Heart left ventricle (tissue), 16 donors: ENCODE measurements at regions not wholly inside any gene's neighbourhood (a gene's known extent, or its start where the extent isn't known, plus 50 kb on each side); places are given as distances from the start of the nearest gene placed in this dataset.

ENCODE experiments used
- ATAC-seq, 4 donors: fragments of 200-7000 bp; cut with Tn5 transposase; one replicate each; pipeline ENCODE4 v1.9.1; 2020 to 2022; ENCODE audit warnings: moderate library complexity in 4 of 4, mild to moderate bottlenecking in 3 of 4, moderate number of reproducible peaks in 1 of 4
- DNase-seq, 5 donors: peaks; one replicate each; pipeline ENCODE4 v3.0.0-alpha.2; 2020
- H3K27ac ChIP-seq, 12 donors: fragments of 200-600 bp; sonication (generic) in 4 of 12; one replicate each; pipeline versions ENCODE4 v1.5.0 to v1.8.0; 2016 to 2022; ENCODE audit warnings: mild to moderate bottlenecking in 2 of 12
- H3K27me3 ChIP-seq, 9 donors: fragments of 200-600 bp; sonication (generic) in 2 of 9; one replicate each; pipeline versions ENCODE4 v1.5.1 to v1.8.0; 2016 to 2022; ENCODE audit warnings: mild to moderate bottlenecking in 3 of 9
- H3K36me3 ChIP-seq, 9 donors: fragments of 200-600 bp; sonication (generic) in 2 of 9; one replicate each; pipeline versions ENCODE4 v1.5.0 to v1.8.0; 2018 to 2022; ENCODE audit warnings: mild to moderate bottlenecking in 2 of 9
- H3K4me1 ChIP-seq, 12 donors: fragments of 200-600 bp; sonication (generic) in 4 of 12; one replicate each; pipeline versions ENCODE4 v1.5.0 to v1.8.0; 2016 to 2022; ENCODE audit warnings: mild to moderate bottlenecking in 3 of 12
- H3K4me3 ChIP-seq, 12 donors: fragments of 200-600 bp; sonication (generic) in 4 of 12; one replicate each; pipeline versions ENCODE4 v1.5.0 to v1.8.0; 2017 to 2022; ENCODE audit warnings: mild to moderate bottlenecking in 9 of 12, moderate library complexity in 4 of 12
- H3K9me3 ChIP-seq, 12 donors: fragments of 200-600 bp; sonication (generic) in 4 of 12; one replicate each; pipeline versions ENCODE4 v1.5.0 to v1.8.0; 2016 to 2022; ENCODE audit warnings: mild to moderate bottlenecking in 1 of 12
- CTCF ChIP-seq, 12 donors: fragments of 200-600 bp; sonication (generic) in 4 of 12; IDR thresholded peaks; one replicate each; pipeline versions ENCODE4 v1.5.0 to v1.8.0; 2018 to 2022; ENCODE audit warnings: antibody characterized with exemption in 12 of 12, mild to moderate bottlenecking in 5 of 12
- POLR2A ChIP-seq, 2 donors: fragments of 450-650 bp; IDR thresholded peaks; one replicate each; pipeline ENCODE4 v1.6.1; 2017; ENCODE audit warnings: antibody characterized with exemption in 2 of 2, mild to moderate bottlenecking in 2 of 2, moderate library complexity in 2 of 2
- WGBS, 4 donors: extraction: QIAGEN DNeasy Blood & Tissue Kit in 2 of 4; methylation state at CpG; one replicate each; pipeline versions ENCODE4 v1.1.5 to v1.1.7; 2013 to 2018; 5-methylcytosine and 5-hydroxymethylcytosine counted together
- intact Hi-C, 10 donors: fragments of 100-400 bp; cut with DNase I; formaldehyde crosslinking; loops; one replicate each; pipeline versions ENCODE4 v1.11.1 to v1.14.2; 2022
- donor health status: ischemic (EF 13 %, LVEDD 7.1; RV severe dilation, severe dysfunction).
- donor health status: healthy with polysubstance abuse.
- donor health status: DM: no; HTN: yes; CAD: no.
- donor health status: DM: no; HTN: no; CAD: no.
- donor health status: ischemic (EF 25% LVEDD 6.9; RV normal size, moderate dysfunction).
- donor health status: ischemic (EF 25% LVEDD 5.7; RV mildly dilated, moderate dysfunction).
- donor health status: healthy.
- donor health status: DM: yes; HTN: yes; CAD: no.
- donor health status: ischemic (EF 35%, LVEDD 5.7; RV mildly dilated, moderate dysfunction).
- donor health status: nonischemic (EF 11% LVEDD 7.7; RV severe dilation, severe dysfunction).
- donor health status: DM: yes; HTN: yes; CAD: no.
- donor health status: PGD.
- donor health status: ischemic (EF 29% LVEDD 5.4; RV normal size, mild dysfunction).
- donor health status: nonischemic (EF 23%, LVEDD 6.1; RV moderate dilation, normal function).

- 69 to 78% (median 74%) methylated on average over 6 to 7 of the region's 7 CpGs for WGBS, 4 donors
- DNase-seq (peak in 4 of 5 donors; percentile 33 to 56 (median 46)), ATAC-seq (peak; percentile 49 to 77 (median 63))
- Histone ChIP-seq H3K27ac (peak overlapping the region in 5 of 12 donors; percentile 19 to 33 (median 21)), H3K9me3 (no peaks in the 10 kb centered on the region), H3K27me3 (no peaks in the 10 kb centered on the region), H3K4me3 (no peak overlapping the region), H3K4me1 (peaks cover 0 to 30% (median 4%) of the 10 kb centered on the region in 12 donors), H3K36me3 (no peaks in the 10 kb centered on the region)
- TF ChIP-seq CTCF (IDR thresholded peaks at IDR 0.05) (no peak), POLR2A (IDR thresholded peaks at IDR 0.05) (no peak)
- intact Hi-C loops = no loop called here
These were observed 137.1 kb upstream of the USP24 start for GRCh38 chr1:55352080-55352810.

GRCh38 chr1:55348356-55348755 is 133.2 kb upstream of the USP24 start:
- Histone ChIP-seq H3K4me1 (peaks cover 0 to 17% (median 2%) of the 10 kb centered on the region in 12 donors), H3K4me3 (no peak overlapping the region), H3K27ac (no peak overlapping the region), H3K27me3 (no peaks in the 10 kb centered on the region), H3K36me3 (no peaks in the 10 kb centered on the region), H3K9me3 (no peaks in the 10 kb centered on the region)
- 0% methylated on average over 1 of the region's 1 CpG for whole genome bisulfite sequencing, 4 donors
- intact Hi-C loops = loop anchor here in 1 of 10 donors (10.0 kb wide), 1 partner anchor 204 kb away; no protein-coding TSS in a partner anchor
- DNase-seq (no peak), ATAC-seq (no peak)
- TF ChIP-seq CTCF (IDR thresholded peaks at IDR 0.05) = no peak
- no peak for TF ChIP-seq POLR2A (IDR thresholded peaks at IDR 0.05)

- Histone ChIP-seq H3K4me1 (peaks cover 0 to 13% (median 2%) of the 10 kb centered on the region in 12 donors), H3K36me3 (no peaks in the 10 kb centered on the region), H3K9me3 (no peaks in the 10 kb centered on the region), H3K27me3 (no peaks in the 10 kb centered on the region), H3K4me3 (no peak overlapping the region), H3K27ac (no peak overlapping the region)
- ATAC-seq = no peak
- no peak for TF ChIP-seq CTCF (IDR thresholded peaks at IDR 0.05)
- TF ChIP-seq POLR2A (IDR thresholded peaks at IDR 0.05) = no peak
- intact Hi-C loops = loop anchor here in 1 of 10 donors (10.0 kb wide), 1 partner anchor 203 kb away; no protein-coding TSS in a partner anchor
- 38 to 64% (median 56%) methylated on average over 2 of the region's 2 CpGs for WGBS, 4 donors
- DNase-seq = no peak
These were observed 132.7 kb upstream of the USP24 start for GRCh38 chr1:55347866-55348265.

- no peak overlapping the region for H3K27ac ChIP-seq
- no peaks in the 10 kb centered on the region for H3K36me3 ChIP-seq
- H3K27me3 ChIP-seq = no peaks in the 10 kb centered on the region
- intact Hi-C loops = loop anchor here in 1 of 10 donors (10.0 kb wide), 1 partner anchor 202 kb away; no protein-coding TSS in a partner anchor
- 91 to 98% (median 97%) methylated on average over 2 of the region's 2 CpGs for WGBS, 4 donors
- peaks cover 0 to 6% (median 0%) of the 10 kb centered on the region in 12 donors for H3K4me1 ChIP-seq
- ATAC-seq = no peak
- H3K4me3 ChIP-seq = no peak overlapping the region
- no peak for TF ChIP-seq POLR2A (IDR thresholded peaks at IDR 0.05)
- TF ChIP-seq CTCF (IDR thresholded peaks at IDR 0.05) = no peak
- DNase-seq = no peak
- no peaks in the 10 kb centered on the region for H3K9me3 ChIP-seq
These were observed 131.9 kb upstream of the USP24 start for GRCh38 chr1:55347041-55347440.
